ENCODE measurements at regions not wholly inside any gene's neighbourhood (a gene's known extent, or its start where the extent isn't known, plus 50 kb on each side); places are given as distances from the start of the nearest gene placed in this dataset.
"Not testable (repeated sequence)": the region's sequence is repeated elsewhere in the genome, so short reads cannot be mapped to it uniquely, and the experiment has no call there.

GRCh38 chr6:140041571-140042332 lies 667.3 kb upstream of the CITED2 start:
- no peak for DNase-seq (ENCODE audit: low read depth in 2 of 2)

GRCh38 chr6:140041056-140041455 lies 666.6 kb upstream of the CITED2 start:
- no peak for DNase-seq (ENCODE audit: low read depth in 2 of 2)

GRCh38 chr6:140040396-140040795 lies 665.9 kb upstream of the CITED2 start:
- no peak for DNase-seq (ENCODE audit: low read depth in 2 of 2)

- DNase-seq (ENCODE audit: low read depth in 2 of 2) = no peak
Measured at GRCh38 chr6:140039364-140039763, 664.9 kb upstream of the CITED2 start.

GRCh38 chr6:140036196-140036595 lies 661.7 kb upstream of the CITED2 start:
- no peak for DNase-seq (ENCODE audit: low read depth in 2 of 2)

- DNase-seq (ENCODE audit: low read depth in 2 of 2) = no peak
Measured at GRCh38 chr6:140032189-140032588, 657.7 kb upstream of the CITED2 start.

GRCh38 chr6:140029551-140029950 lies 655.1 kb upstream of the CITED2 start:
- DNase-seq (ENCODE audit: low read depth in 2 of 2) = no peak

GRCh38 chr6:140027219-140027618 lies 652.8 kb upstream of the CITED2 start:
- no peak for DNase-seq (ENCODE audit: low read depth in 2 of 2)

GRCh38 chr6:140026546-140026945 lies 652.1 kb upstream of the CITED2 start:
- no peak for DNase-seq (ENCODE audit: low read depth in 2 of 2)

- DNase-seq (ENCODE audit: low read depth in 2 of 2) = no peak
Measured at GRCh38 chr6:140025171-140025570, 650.7 kb upstream of the CITED2 start.

GRCh38 chr6:140020207-140020791 lies 645.9 kb upstream of the CITED2 start:
- DNase-seq (ENCODE audit: low read depth in 2 of 2) = no peak

GRCh38 chr6:140018588-140018987 lies 644.1 kb upstream of the CITED2 start:
- no peak for DNase-seq (ENCODE audit: low read depth in 2 of 2)

- no peak for DNase-seq (ENCODE audit: low read depth in 2 of 2)
Measured at GRCh38 chr6:140017470-140017869, 643.0 kb upstream of the CITED2 start.

- no peak for DNase-seq (ENCODE audit: low read depth in 2 of 2)
Measured at GRCh38 chr6:140012150-140012549, 637.7 kb upstream of the CITED2 start.

- no peak for DNase-seq (ENCODE audit: low read depth in 2 of 2)
Measured at GRCh38 chr6:140011537-140011936, 637.1 kb upstream of the CITED2 start.

- no peak for DNase-seq (ENCODE audit: low read depth in 2 of 2)
Measured at GRCh38 chr6:140009286-140009685, 634.8 kb upstream of the CITED2 start.

- DNase-seq (ENCODE audit: low read depth in 2 of 2) = no peak
Measured at GRCh38 chr6:140007525-140007924, 633.1 kb upstream of the CITED2 start.

- DNase-seq (ENCODE audit: low read depth in 2 of 2) = no peak
Measured at GRCh38 chr6:140003217-140003616, 628.8 kb upstream of the CITED2 start.

GRCh38 chr6:140002396-140003022 lies 628.1 kb upstream of the CITED2 start:
- no peak for DNase-seq (ENCODE audit: low read depth in 2 of 2)

GRCh38 chr6:140001821-140002341 lies 627.4 kb upstream of the CITED2 start:
- DNase-seq (ENCODE audit: low read depth in 2 of 2) = no peak

- DNase-seq (ENCODE audit: low read depth in 2 of 2) = no peak
Measured at GRCh38 chr6:140001005-140001404, 626.6 kb upstream of the CITED2 start.

- not testable (repeated sequence) for DNase-seq (ENCODE audit: low read depth in 2 of 2)
Measured at GRCh38 chr6:139999661-140000060, 625.2 kb upstream of the CITED2 start.

GRCh38 chr6:139998478-139998877 lies 624.0 kb upstream of the CITED2 start:
- DNase-seq (ENCODE audit: low read depth in 2 of 2) = not testable (repeated sequence)

Measured in stimulated activated CD8-positive, alpha-beta memory T cell treated with anti-CD3 and anti-CD28 coated beads, Interleukin-7, amount 100 ng/mL, for 4 hours (primary cell).